Activated CD8-positive, alpha-beta T cell treated with anti-CD3 and anti-CD28 coated beads for 36 hours (primary cell): ENCODE measurements at regions not wholly inside any gene's neighbourhood (a gene's known extent, or its start where the extent isn't known, plus 50 kb on each side); places are given as distances from the start of the nearest gene placed in this dataset. TPM values are rescaled to one million over a fixed set of nuclear protein-coding genes. Genes with fewer than 3 reads are reported as not detected.

Experiments
- microRNA-seq: library from miRNA; unstranded; fragments of <30 nt; microRNA quantifications from one replicate; pipeline ENCODE4 v1.2.0, GENCODE V29; 2022; ENCODE audit warnings: borderline microRNAs expressed, borderline replicate concordance

Small RNAs in the stretch of these regions (microRNA-seq; reads per million reads assigned to microRNA genes)
- gene MIR30A (7.3 reads per million, percentile 27 among the genes with 10 or more reads in this experiment), gene MIR30C2 (not detected)
